HepG2 (cell line): ENCODE measurements at regions not wholly inside any gene's neighbourhood (a gene's known extent, or its start where the extent isn't known, plus 50 kb on each side); places are given as distances from the start of the nearest gene placed in this dataset.

ENCODE experiments used
- ATAC-seq: fragments of 200-7000 bp; cut with Tn5 transposase; 3 replicates; pipeline ENCODE4 v1.9.1; 2020; ENCODE audit warnings: mild to moderate bottlenecking, moderate library complexity
- BruUV-seq: library from RNA; stranded (reverse); fragments of 400-500 nt; replicated peaks from 2 replicates; lab custom pipeline; 2021; lab: Mats Ljungman, UMichigan
- CTCF ChIA-PET: fragments of 300-600 bp; formaldehyde crosslinking; extraction: SDS; loops from one replicate; lab custom pipeline; 2021; ENCODE audit warnings: low total read pairs, inconsistent platforms, low intra/inter-chr PET ratio; lab: Yijun Ruan, JAX
- POLR2A ChIA-PET: fragments of 350-600 bp; sonication (Branson Sonifier 250); formaldehyde crosslinking; loops from one replicate; lab custom pipeline; 2020; ENCODE audit warnings: antibody characterized with exemption, inconsistent platforms; lab: Yijun Ruan, JAX
- DNase-seq: peaks from one replicate; pipeline ENCODE4 v3.0.0-alpha.2; 2015; ENCODE audit warnings: low spot score
- FAIRE-seq: peaks from 3 replicates; lab custom pipeline; 2011; peaks lifted over from hg19 to GRCh38; lab: Jason Lieb, UNC
- H2AFZ ChIP-seq: one replicate; pipeline ENCODE4 v1.6.1; 2011; ENCODE audit warnings: low read length, inconsistent platforms
- H3K27ac ChIP-seq: fragments of 300-600 bp; 3 replicates; pipeline ENCODE4 v1.8.0; 2011; ENCODE audit warnings: mixed run types, mild to moderate bottlenecking, mixed read lengths, low read length, inconsistent platforms; ENCODE audit not compliant: insufficient read depth; ENCODE audit errors: extremely low read length
- H3K27me3 ChIP-seq, 2 experiments: fragments of 200-600 bp in 1 of 2; 2 replicates in 1 of 2; 3 replicates in 1 of 2; pipeline versions ENCODE4 v1.6.0 to v1.8.0; 2011; ENCODE audit warnings: low read length in 2 of 2, mild to moderate bottlenecking in 2 of 2, moderate library complexity in 2 of 2, inconsistent platforms in 1 of 2; ENCODE audit not compliant: insufficient read depth in 2 of 2, control insufficient read depth in 1 of 2
- H3K36me3 ChIP-seq, 2 experiments: fragments of 200-600 bp in 1 of 2; replicated peaks in 1 of 2; 2 replicates in 1 of 2; 3 replicates in 1 of 2; pipeline versions ENCODE4 v1.5.1 to v1.8.0; 2011; ENCODE audit warnings: low read length in 2 of 2, inconsistent platforms in 1 of 2; ENCODE audit not compliant: insufficient read depth in 2 of 2, control insufficient read depth in 1 of 2
- H3K4me1 ChIP-seq: 2 replicates; pipeline ENCODE4 v1.5.1; 2012; ENCODE audit warnings: low read length, inconsistent platforms; ENCODE audit not compliant: insufficient read depth
- H3K4me2 ChIP-seq: 2 replicates; pipeline ENCODE4 v1.6.0; 2011; ENCODE audit warnings: low read depth, low read length, inconsistent platforms
- H3K4me3 ChIP-seq, 3 experiments: fragments of 200-600 bp in 1 of 3; sonication (generic), shearing (Covaris generic) in 1 of 3; replicated peaks in 1 of 3; 2 replicates each; pipeline ENCODE4 v1.5.1; 2011 to 2016; ENCODE audit warnings: low read length in 3 of 3, inconsistent platforms in 2 of 3, low read depth in 2 of 3, mild to moderate bottlenecking in 2 of 3, control low read depth in 1 of 3, mixed read lengths in 1 of 3; ENCODE audit not compliant: insufficient read depth in 1 of 3
- H3K79me2 ChIP-seq: one replicate; pipeline ENCODE4 v1.6.1; 2011; ENCODE audit warnings: low read length, inconsistent platforms; ENCODE audit not compliant: insufficient read depth
- H3K9ac ChIP-seq: 2 replicates; pipeline ENCODE4 v1.6.0; 2011; ENCODE audit warnings: mild to moderate bottlenecking, low read depth, low read length, inconsistent platforms; ENCODE audit not compliant: insufficient read depth
- H3K9me3 ChIP-seq: 2 replicates; pipeline ENCODE4 v1.5.1; 2012; ENCODE audit warnings: mild to moderate bottlenecking, low read length
- H4K20me1 ChIP-seq: 2 replicates; pipeline ENCODE4 v1.6.0; 2011; ENCODE audit warnings: inconsistent platforms, mild to moderate bottlenecking, low read length, moderate library complexity; ENCODE audit not compliant: insufficient read depth
- AGO2 ChIP-seq: fragments of 200-400 bp; formaldehyde crosslinking; optimal IDR thresholded peaks from 2 replicates; pipeline ENCODE3; 2017; ENCODE audit warnings: mild to moderate bottlenecking, low read depth, low read length, moderate library complexity
- GRHL1 ChIP-seq: sonication (generic); formaldehyde crosslinking; conservative IDR thresholded peaks from 2 replicates; pipeline ENCODE4 v1.8.0; 2022; ENCODE audit warnings: missing genetic modification reagents
- HNRNPL ChIP-seq: fragments of 200-400 bp; formaldehyde crosslinking; IDR thresholded peaks from 2 replicates; pipeline ENCODE4 v1.6.1; 2017; ENCODE audit warnings: mild to moderate bottlenecking, low read depth, low read length
- MIXL1 ChIP-seq: IDR thresholded peaks from 2 replicates; pipeline ENCODE4 v1.6.1; 2016
- REXO4 ChIP-seq: sonication (generic); formaldehyde crosslinking; IDR thresholded peaks from 2 replicates; pipeline ENCODE4 v1.8.0; 2022; ENCODE audit warnings: missing genetic modification reagents, mild to moderate bottlenecking, borderline replicate concordance
- TFDP1 ChIP-seq: IDR thresholded peaks from 2 replicates; pipeline ENCODE4 v1.6.1; 2016; ENCODE audit warnings: missing compliant biosample characterization, missing genetic modification reagents, borderline replicate concordance
- ZNF564 ChIP-seq: sonication (generic); formaldehyde crosslinking; IDR thresholded peaks from 2 replicates; pipeline ENCODE4 v1.8.1; 2023; ENCODE audit warnings: mild to moderate bottlenecking, missing genetic modification reagents
- ZNF761 ChIP-seq: sonication (generic); formaldehyde crosslinking; conservative IDR thresholded peaks from 2 replicates; pipeline ENCODE4 v1.4.0; 2020; ENCODE audit warnings: mild to moderate bottlenecking, missing genetic modification reagents
- ZXDC ChIP-seq: sonication (generic); formaldehyde crosslinking; IDR thresholded peaks from 2 replicates; pipeline ENCODE4 v1.5.0; 2020; ENCODE audit warnings: mild to moderate bottlenecking, missing genetic modification reagents
- WGBS: methylation state at CpG from one replicate; pipeline ENCODE4 v1.1.6; 2017; ENCODE audit warnings: low lambda C conversion rate; 5-methylcytosine and 5-hydroxymethylcytosine counted together
- in situ Hi-C: cut with HindIII; loops from 2 replicates; pipeline ENCODE4 v1.10.0; 2017; ENCODE audit warnings: low pct_unique_long_range_greater_than_20kb; ENCODE audit not compliant: extremely low pct_ligation_motif_present
- intact Hi-C: fragments of 100-400 bp; cut with micrococcal nuclease; formaldehyde crosslinking; loops from one replicate; pipeline ENCODE4 v1.10.0; 2022; ENCODE audit not compliant: unreplicated experiment
- TF ChIP-seq, protein P1 (sequence below): IDR thresholded peaks from 2 replicates; pipeline ENCODE4 v1.6.1; 2016; ENCODE audit warnings: missing biosample characterization, missing genetic modification reagents, low read depth

DNA sequence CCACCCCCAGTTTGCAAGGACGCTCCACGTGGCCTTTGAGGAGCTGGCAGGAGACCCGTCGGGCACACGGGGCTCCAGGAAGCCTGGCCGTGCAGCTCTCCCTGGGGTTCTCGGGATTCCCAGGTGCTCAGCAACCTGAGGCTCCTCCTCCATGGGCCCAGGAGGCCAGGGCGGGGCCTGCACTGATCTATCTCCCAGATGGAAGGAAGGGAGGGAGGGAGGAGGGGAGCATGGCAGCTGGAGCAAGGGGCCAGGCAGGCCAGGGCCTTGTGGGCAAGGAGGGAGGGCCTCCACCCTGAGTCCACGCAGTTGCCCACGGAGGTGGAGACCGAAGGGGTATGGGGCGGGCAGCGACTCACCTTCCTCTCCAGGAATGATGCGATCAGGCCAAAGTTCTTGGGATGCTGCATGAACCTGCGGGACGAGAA, 127.3 kb downstream of the RFLNA start:
- Histone ChIP-seq H3K79me2 (no peaks in the 10 kb centered on the region), H3K9me3 (no peaks in the 10 kb centered on the region), H4K20me1 (no peaks in the 10 kb centered on the region), H2AFZ (no peak overlapping the region), H3K4me1 (peaks cover 25% of the 10 kb centered on the region), H3K36me3 (peaks cover 5 to 17% of the 10 kb centered on the region in 2 experiments; a peak in 3 of 5 replicates), H3K9ac (no peak overlapping the region), H3K27ac (no peak overlapping the region), H3K4me2 (no peak overlapping the region), H3K4me3 (no peak overlapping the region), H3K27me3 (no peaks in the 10 kb centered on the region)
- ATAC-seq: peak; percentile 12
- BruUV-seq: no TSS peak
- no peak for DNase-seq
- TF ChIP-seq ZNF761 (no peak), HNRNPL (0 out of 2 replicates have a peak, but pooled peaks have one; percentile 51), AGO2 (peak; percentile 22)
- in situ Hi-C loops: no loop called here
- ChIA-PET CTCF (no interaction called here), POLR2A (interaction anchor here (1.1 to 1.5 kb wide), 2 partner anchors 31 to 33 kb away, joined by 3 read pairs; no protein-coding TSS in a partner anchor)
- intact Hi-C loops: no loop called here
- WGBS: 89% methylated on average over 7 of the region's 16 CpGs
- no peak for FAIRE-seq

GRCh38 chr12:124420996-124421674, 126.2 kb downstream of the RFLNA start:
- Histone ChIP-seq H4K20me1 (no peaks in the 10 kb centered on the region), H3K9me3 (no peaks in the 10 kb centered on the region), H2AFZ (no peak overlapping the region), H3K27ac (no peak overlapping the region), H3K79me2 (no peaks in the 10 kb centered on the region), H3K4me3 (no peak overlapping the region), H3K4me1 (peaks cover 25% of the 10 kb centered on the region), H3K36me3 (peaks cover 3 to 17% of the 10 kb centered on the region in 2 experiments; a peak in 3 of 5 replicates), H3K4me2 (no peak overlapping the region), H3K27me3 (no peaks in the 10 kb centered on the region), H3K9ac (no peak overlapping the region)
- CTCF ChIA-PET: no interaction called here
- ATAC-seq: no peak
- in situ Hi-C loops: no loop called here
- DNase-seq: no peak
- POLR2A ChIA-PET: no interaction called here
- no peak for FAIRE-seq
- intact Hi-C loops: no loop called here
- 96% methylated on average over 14 of the region's 20 CpGs for WGBS
- no TSS peak for BruUV-seq
- no peak for TF ChIP-seq ZXDC (CRISPR knock-in tag)
- TF ChIP-seq MIXL1 (CRISPR knock-in tag): no peak
- no peak for TF ChIP-seq TFDP1
- TF ChIP-seq, protein P1, sequence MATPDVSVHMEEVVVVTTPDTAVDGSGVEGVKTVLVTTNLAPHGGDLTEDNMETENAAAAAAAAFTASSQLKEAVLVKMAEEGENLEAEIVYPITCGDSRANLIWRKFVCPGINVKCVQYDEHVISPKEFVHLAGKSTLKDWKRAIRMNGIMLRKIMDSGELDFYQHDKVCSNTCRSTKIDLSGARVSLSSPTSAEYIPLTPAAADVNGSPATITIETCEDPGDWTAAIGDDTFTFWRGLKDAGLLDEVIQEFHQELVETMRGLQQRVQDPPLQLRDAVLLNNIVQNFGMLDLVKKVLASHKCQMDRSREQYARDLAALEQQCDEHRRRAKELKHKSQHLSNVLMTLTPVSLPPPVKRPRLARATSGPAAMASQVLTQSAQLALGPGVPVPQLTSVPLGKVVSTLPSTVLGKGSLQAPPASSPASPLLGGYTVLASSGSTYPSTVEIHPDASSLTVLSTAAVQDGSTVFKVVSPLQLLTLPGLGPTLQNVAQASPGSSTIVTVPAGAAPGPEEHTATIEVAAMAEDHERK: no peak
- TF ChIP-seq ZNF564: no peak
- no peak for TF ChIP-seq GRHL1 (CRISPR knock-in tag)
- TF ChIP-seq REXO4 (CRISPR knock-in tag): no peak
